GM18517 (cell line): ENCODE measurements at regions not wholly inside any gene's neighbourhood (a gene's known extent, or its start where the extent isn't known, plus 50 kb on each side); places are given as distances from the start of the nearest gene placed in this dataset.

Experiments used
- ATAC-seq: cut with Tn5 transposase; IDR thresholded peaks from one replicate; pipeline ENCODE4 v1.9.1; 2021; ENCODE audit warnings: mild to moderate bottlenecking, moderate library complexity; ENCODE audit not compliant: unreplicated experiment

DNA sequence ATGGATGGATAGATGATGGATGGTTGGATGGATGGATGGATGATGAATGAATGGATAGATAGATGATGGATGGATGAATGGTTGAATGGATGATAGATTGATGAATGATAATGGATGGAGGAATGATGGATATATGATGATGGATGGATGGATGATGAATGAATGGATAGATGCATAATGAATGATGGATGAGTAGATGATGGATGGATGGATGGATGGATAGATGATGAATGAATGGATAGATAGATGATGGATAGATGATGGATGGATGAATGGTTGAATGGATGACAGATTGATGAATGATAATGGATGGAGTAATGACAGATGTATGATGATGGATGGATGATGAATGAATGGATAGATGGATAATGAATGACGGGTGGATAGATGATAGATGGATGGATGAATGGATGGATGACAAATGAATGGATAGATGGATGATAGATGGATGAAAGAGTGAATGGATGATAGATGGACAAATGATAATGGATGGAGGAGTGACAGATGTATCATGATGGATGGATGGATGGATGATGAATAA, 1466.5 kb downstream of the BRD1 start:
- ATAC-seq = no peak

GRCh38 chr22:48359613-48359965, 1468.1 kb downstream of the BRD1 start:
- ATAC-seq = no peak

DNA sequence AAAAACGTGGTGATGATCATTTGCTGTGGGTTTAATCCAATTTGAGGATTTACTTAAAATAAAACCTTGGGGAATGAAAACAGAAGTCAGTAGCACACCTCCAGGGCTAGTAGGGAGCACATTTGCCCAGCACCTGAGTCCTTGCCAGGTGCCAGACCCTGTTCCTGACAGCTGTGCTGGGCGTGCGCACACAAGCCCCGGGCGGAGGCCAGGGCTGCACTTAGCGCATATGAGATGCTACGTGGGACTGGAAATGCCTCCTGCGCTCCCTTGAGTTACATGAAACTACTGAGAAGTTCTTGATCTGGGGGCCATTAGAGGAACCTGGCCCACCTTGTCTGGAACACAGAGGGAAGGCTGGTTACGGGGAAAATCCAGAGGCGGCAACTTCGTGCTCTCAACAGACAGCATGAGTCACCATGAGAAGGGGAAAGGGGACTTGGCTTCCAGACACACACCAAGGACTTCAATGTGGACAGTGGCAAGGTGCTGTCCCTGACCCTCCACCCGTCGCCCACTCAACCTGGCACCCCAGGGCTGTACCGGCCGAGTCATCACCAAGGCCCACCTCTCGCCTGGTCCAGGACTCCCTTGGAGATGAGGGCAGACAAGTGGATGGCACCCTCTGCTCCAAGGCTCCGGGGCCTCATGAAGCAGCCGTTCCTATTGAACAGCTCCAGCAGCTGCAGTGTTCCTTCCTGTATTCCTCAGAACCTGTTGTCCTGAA, 1468.6 kb downstream of the BRD1 start:
- ATAC-seq = no peak

DNA sequence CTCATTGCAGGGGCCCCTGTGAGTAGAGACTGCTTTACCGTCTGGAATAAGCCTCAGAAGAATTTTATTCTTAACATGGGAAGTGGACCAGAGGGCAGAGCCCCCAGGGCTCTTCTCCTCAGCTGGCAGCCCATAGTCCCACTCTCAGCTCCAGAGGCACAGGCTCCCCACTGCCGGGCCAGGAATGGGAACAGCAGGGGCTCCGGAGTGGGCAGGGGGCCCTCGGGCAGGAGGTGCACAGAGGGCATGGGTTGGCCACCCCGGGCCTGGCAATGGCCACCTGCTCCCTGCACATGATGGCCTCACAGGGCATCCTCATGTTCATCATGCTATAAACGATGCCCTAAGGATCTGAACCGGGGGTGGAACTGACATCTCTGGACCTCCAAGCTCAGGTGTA, 1469.7 kb downstream of the BRD1 start:
- no peak for ATAC-seq

DNA sequence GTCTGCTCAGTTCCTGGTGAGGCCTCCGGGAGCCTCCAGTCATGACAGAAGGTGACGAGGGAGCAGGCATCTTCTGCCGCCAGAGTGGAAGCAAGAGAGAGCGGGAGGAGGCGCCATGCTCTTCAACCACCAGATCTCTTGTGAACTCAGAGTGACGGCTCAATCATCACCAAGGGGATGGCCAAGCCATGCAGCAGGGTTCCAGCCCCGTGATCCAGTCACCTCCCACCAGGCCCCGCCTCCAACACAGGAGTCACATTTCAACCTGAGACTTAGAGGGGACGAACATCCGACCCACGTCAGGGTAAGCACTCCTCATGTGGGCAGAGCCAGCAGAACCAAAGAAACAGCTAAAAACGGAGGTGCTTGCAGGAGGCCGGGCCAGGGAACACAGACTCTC, 1470.5 kb downstream of the BRD1 start:
- no peak for ATAC-seq

DNA sequence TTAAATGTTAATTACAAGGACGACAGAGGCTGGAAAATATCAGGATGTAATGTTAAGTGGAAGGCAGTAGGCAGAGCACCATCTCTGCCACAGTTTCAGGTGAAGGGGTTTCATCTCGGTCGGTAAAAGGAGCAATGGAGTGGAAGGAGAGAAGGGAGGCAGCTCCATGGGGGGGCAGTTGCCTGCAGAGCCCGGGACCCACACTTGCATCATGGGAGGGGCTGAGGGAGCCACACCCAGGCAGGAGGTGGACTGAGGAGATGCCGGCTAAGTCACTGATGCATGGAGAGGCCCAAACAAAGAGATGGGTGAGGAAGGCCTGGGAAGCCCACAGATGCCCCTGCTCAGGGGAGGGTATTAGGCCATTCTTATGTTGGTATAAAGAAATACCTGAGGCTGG, 1470.9 kb downstream of the BRD1 start:
- no peak for ATAC-seq

DNA sequence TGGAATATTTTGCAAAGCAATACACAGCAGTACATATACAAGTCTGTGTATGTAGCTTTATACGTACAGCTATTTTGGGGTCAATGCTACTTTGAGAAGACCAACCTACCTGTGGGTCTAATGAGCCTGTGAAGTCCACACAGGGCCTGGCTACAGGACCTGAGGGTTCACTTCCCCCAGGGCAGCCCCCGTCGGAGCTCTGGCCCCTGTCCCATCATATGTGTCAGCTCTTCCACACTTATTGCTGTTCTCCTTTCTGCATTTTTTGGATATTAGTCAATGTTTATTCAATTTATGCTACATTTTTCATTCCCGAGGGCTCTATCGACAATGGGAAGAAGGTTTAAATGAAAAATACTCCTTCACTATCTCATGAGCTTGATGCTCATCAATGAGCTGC, 1473.6 kb downstream of the BRD1 start:
- no peak for ATAC-seq

- no peak for ATAC-seq
Observed at GRCh38 chr22:48353116-48353947, 1474.3 kb downstream of the BRD1 start.

DNA sequence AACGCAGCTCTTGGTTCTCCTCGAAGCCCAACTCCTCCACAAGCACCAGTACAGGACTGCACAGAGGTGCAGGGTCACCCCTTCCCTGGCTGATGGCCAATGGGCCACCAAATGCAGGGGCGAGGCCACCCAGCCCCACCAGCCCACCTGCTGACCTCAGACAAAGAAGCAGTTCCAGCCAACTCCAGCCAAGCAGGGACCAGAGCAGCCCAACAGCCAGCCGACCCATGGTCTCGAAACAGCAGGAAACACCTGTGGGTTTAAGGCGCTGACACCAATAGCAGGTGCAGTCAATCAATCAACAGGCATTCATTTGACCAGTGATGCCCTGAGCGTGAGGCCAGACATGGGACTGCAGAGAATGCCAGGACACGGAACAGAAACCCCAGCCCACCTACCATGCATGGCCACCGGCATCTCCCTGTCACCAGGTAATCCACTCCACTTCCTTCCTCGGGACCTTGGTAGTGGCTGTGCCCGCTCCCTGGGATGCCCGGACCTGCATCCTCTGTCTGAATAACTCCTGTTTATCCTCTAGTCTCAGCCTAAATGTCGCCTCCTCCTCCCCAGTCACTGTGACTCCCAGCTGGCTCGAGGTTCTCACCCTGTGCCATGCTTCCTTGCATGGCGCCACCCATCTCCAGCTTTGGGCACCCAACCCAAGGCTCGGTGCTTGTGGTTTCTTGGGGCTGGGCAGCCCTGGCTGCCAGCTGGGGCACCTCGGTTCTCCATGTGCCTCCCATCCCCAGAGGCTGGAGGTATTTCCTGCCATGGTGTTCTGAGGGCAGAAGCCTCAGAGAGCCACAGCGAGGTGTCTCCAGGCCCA, 1475.4 kb downstream of the BRD1 start:
- no peak for ATAC-seq

DNA sequence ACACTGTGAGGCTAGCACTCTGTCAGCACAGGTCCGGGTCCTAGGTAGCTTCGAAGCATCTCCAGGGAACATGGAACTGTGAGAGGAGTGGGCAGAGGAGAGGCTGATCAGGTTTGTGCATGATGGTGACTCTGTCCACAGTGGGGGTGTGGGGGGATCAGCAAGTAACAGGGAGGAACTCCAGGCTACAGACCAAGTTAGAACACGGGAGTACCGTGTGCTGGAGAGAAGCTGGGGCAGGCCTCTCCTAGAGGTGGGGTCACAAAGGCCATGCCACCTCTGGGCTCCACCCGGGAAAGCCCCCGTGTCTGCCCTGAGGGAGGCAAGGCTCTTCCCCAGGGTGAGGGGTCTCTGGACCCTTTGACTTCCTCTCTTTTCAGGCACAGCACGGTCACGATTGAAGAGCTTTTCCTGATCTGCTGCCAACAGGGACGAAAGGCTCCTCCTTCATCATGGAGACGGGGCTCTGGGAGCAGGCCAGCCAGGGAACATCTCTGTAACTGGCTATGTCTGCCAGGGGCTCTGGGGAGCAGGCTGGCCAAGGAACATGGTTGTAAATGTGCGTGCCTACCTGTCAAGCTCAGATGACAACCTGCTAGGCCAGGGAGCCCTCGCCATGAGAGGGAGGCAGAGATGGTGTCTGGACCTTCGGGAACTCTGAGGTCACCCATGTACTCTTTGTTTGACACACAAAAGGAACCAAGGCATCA, 1476.1 kb downstream of the BRD1 start:
- ATAC-seq = no peak

DNA sequence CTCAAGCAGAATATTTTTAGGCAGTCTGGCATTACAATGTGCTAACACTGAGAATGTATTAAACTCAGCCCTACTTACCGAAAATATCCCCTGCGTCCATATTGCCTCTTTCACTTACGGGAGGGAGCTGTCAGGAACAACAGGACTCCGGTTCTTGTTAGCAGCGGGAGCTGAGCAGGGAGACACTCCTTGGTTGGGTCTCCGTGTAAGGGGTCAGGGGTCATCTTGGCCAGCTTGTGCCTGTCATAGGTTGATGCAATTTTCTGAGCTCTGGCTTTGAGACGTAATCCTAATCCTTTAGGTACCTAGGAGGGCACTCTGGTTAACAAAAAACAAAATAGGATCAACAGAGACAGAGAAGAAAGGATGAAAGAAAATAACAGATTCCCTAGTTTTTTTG, 1477.2 kb downstream of the BRD1 start:
- no peak for ATAC-seq

GRCh38 chr22:48348855-48349254, 1478.8 kb downstream of the BRD1 start:
- no peak for ATAC-seq

- ATAC-seq = no peak
Observed at GRCh38 chr22:48347311-48347710, 1480.4 kb downstream of the BRD1 start.

GRCh38 chr22:48346911-48347310, 1480.8 kb downstream of the BRD1 start:
- ATAC-seq = no peak

GRCh38 chr22:48346311-48346710, 1481.4 kb downstream of the BRD1 start:
- ATAC-seq = no peak

DNA sequence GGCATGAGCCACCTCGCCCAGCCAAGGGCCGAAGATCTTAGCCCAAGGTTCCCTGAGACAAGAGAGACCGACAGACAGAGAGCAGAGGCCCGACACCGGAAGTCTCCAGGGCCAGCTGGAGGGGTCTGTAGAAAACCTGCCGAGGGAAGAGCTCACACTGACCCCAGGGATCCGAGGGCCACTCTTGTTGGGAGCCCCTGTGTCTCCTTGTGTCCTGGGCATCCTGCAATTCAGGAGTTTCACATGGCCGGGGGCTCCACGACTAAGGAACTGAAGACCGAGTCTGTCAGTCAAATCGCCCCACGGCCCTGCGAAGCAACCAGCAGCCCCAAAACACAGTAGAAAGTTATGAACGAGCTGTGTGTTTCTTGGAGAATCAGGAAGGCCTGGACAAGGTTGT, 1482.0 kb downstream of the BRD1 start:
- ATAC-seq = no peak

DNA sequence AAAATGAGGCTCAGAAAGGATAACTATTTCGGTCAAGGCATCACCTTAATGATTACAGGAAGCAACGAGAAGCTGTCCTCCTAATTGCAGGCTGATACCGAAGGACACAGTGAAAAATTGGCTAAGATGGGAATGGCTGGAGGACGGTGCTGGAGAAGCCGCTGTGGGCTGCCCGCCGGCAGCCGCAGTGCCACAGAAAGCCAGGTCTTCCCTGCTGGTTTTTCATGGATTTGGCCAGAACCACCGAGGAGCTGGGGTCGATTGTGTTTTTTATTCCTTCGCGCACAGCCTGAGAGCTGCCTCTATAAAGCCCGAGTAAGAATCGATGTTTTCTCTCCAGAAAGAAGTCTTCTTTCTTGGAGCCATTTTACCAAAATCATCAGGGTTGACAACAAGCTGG, 1484.2 kb downstream of the BRD1 start:
- ATAC-seq = no peak

DNA sequence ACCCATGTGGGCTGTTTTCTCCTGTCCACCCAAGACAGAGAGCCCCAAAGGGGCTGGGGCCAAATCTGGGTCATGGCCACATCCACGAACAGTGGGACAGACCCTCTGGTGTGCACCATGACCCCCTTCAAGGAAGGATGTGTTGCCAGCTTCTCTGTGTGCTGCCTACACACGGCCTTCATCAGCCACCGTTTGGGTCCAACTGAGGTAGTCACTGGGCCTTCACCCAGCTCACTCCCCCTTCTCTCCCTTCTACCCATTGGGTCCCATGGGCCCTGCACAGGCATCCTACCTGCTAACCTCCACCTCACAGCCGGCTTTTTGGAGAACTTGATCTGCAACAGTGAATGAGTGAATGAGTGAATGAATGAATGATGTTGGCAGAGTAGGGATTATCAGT, 1484.9 kb downstream of the BRD1 start:
- no peak for ATAC-seq

DNA sequence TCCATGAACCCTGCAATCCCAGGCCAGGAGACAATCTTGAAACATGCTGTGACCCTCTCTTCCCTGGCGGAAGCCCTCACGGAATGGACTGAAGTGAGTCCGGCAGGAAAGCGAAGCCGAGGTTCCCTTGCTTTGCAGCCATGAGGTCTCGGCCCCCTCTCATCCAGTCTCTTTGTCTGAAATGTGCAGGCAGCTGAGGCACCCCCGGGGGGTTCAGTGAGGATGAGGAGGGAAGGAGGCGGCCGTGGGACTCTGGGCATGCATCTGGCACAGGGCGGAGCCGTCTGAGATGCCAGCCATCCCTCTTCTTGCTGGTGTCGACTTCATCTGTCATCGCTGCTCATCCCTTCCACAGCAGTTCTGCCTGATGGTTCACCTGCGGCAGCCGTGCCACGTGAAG, 1485.7 kb downstream of the BRD1 start:
- ATAC-seq = no peak

GRCh38 chr22:48340727-48341709, 1486.7 kb downstream of the BRD1 start:
- ATAC-seq = no peak
